WTC11 (cell line): ENCODE measurements at regions not wholly inside any gene's neighbourhood (a gene's known extent, or its start where the extent isn't known, plus 50 kb on each side); places are given as distances from the start of the nearest gene placed in this dataset.
A peak's percentile ranks its signal among the peaks of the same experiment; 100 is the strongest.

Experiments
- ATAC-seq: fragments of 200-7000 bp; cut with Tn5 transposase; 2 replicates; pipeline ENCODE4 v1.10.0; 2021; ENCODE audit warnings: mild to moderate bottlenecking, moderate library complexity
- CTCF ChIA-PET: fragments of 300-600 bp; sonication (Branson Sonifier 250); formaldehyde crosslinking; loops from one replicate; lab custom pipeline; 2021; ENCODE audit warnings: antibody characterized with exemption; lab: Charles Lee
- POLR2A ChIA-PET: fragments of 350-600 bp; sonication (Branson Sonifier 250); formaldehyde crosslinking; loops from one replicate; lab custom pipeline; 2021; ENCODE audit warnings: antibody characterized with exemption; lab: Charles Lee
- DNase-seq: peaks from one replicate; pipeline ENCODE4 v3.0.0; 2021; ENCODE audit warnings: low spot score
- H3K27ac Mint-ChIP-seq: 2 replicates; pipeline ENCODE4 v1.8.0; 2021; ENCODE audit warnings: mixed read lengths
- H3K27me3 Mint-ChIP-seq: 2 replicates; pipeline ENCODE4 v1.8.0; 2021; ENCODE audit warnings: low read depth, mild to moderate bottlenecking, moderate library complexity, mixed read lengths
- H3K36me3 Mint-ChIP-seq: 2 replicates; pipeline ENCODE4 v1.8.0; 2021; ENCODE audit warnings: mixed read lengths
- H3K4me1 Mint-ChIP-seq: 2 replicates; pipeline ENCODE4 v1.8.0; 2022; ENCODE audit warnings: mixed read lengths
- H3K4me3 Mint-ChIP-seq: 2 replicates; pipeline ENCODE4 v1.8.0; 2021; ENCODE audit warnings: mild to moderate bottlenecking, moderate library complexity, mixed read lengths
- H3K9me3 Mint-ChIP-seq: 2 replicates; pipeline ENCODE4 v1.8.0; 2021; ENCODE audit warnings: mixed read lengths
- ATF3 ChIP-seq: sonication (generic); formaldehyde crosslinking; conservative IDR thresholded peaks from 2 replicates; pipeline ENCODE4 v1.8.1; 2022; ENCODE audit warnings: mild to moderate bottlenecking, missing genetic modification reagents
- CDX4 ChIP-seq: fragments of 250-450 bp; sonication (Bioruptor Pico); IDR thresholded peaks from 2 replicates; pipeline ENCODE4 v1.9.0; 2021; ENCODE audit warnings: moderate library complexity, mild to moderate bottlenecking, inconsistent platforms, borderline replicate concordance
- CREB1 ChIP-seq: sonication (generic); formaldehyde crosslinking; IDR thresholded peaks from 2 replicates; pipeline ENCODE4 v1.8.0; 2023; ENCODE audit warnings: mild to moderate bottlenecking, missing genetic modification reagents
- GRHL2 ChIP-seq: fragments of 250-450 bp; sonication (Bioruptor Pico); IDR thresholded peaks from 2 replicates; pipeline ENCODE4 v1.8.0; 2022; ENCODE audit warnings: mild to moderate bottlenecking, moderate library complexity; ENCODE audit not compliant: insufficient replicate concordance, severe bottlenecking
- GTF2I ChIP-seq: fragments of 250-450 bp; sonication (Bioruptor Pico); conservative IDR thresholded peaks from 2 replicates; pipeline ENCODE4 v1.4.0; 2021; ENCODE audit warnings: mild to moderate bottlenecking
- IRF2 ChIP-seq: sonication (generic); formaldehyde crosslinking; IDR thresholded peaks from 2 replicates; pipeline ENCODE4 v1.8.0; 2022; ENCODE audit warnings: low read depth, missing genetic modification reagents, borderline replicate concordance
- KAT7 ChIP-seq: sonication (generic); formaldehyde crosslinking; IDR thresholded peaks from 2 replicates; pipeline ENCODE4 v1.8.1; 2023; ENCODE audit warnings: missing genetic modification reagents, mild to moderate bottlenecking, borderline replicate concordance
- MAX ChIP-seq: sonication (generic); formaldehyde crosslinking; IDR thresholded peaks from 2 replicates; pipeline ENCODE4 v1.8.0; 2022; ENCODE audit warnings: mild to moderate bottlenecking, missing genetic modification reagents
- NFATC4 ChIP-seq: fragments of 250-450 bp; sonication (Bioruptor Pico); IDR thresholded peaks from 2 replicates; pipeline ENCODE4 v1.9.0; 2021; ENCODE audit warnings: mild to moderate bottlenecking
- NFE2L1 ChIP-seq: sonication (generic); formaldehyde crosslinking; IDR thresholded peaks from 2 replicates; pipeline ENCODE4 v1.8.1; 2023; ENCODE audit warnings: missing genetic modification reagents
- NFYB ChIP-seq: sonication (generic); formaldehyde crosslinking; conservative IDR thresholded peaks from 2 replicates; pipeline ENCODE4 v1.8.0; 2022; ENCODE audit warnings: low read depth, missing genetic modification reagents
- PRRX2 ChIP-seq: fragments of 250-450 bp; sonication (Bioruptor Pico); IDR thresholded peaks from 2 replicates; pipeline ENCODE4 v1.8.0; 2021; ENCODE audit warnings: mild to moderate bottlenecking
- SMAD4 ChIP-seq: sonication (generic); formaldehyde crosslinking; IDR thresholded peaks from 2 replicates; pipeline ENCODE4 v1.8.0; 2022; ENCODE audit warnings: mild to moderate bottlenecking, missing genetic modification reagents
- STAT6 ChIP-seq: sonication (generic); formaldehyde crosslinking; conservative IDR thresholded peaks from 2 replicates; pipeline ENCODE4 v1.8.1; 2023; ENCODE audit warnings: mild to moderate bottlenecking, low read depth, missing genetic modification reagents, moderate library complexity
- ZMAT4 ChIP-seq: fragments of 250-450 bp; sonication (Bioruptor Pico); IDR thresholded peaks from 2 replicates; pipeline ENCODE4 v1.9.0; 2021; ENCODE audit warnings: mild to moderate bottlenecking
- ZNF232 ChIP-seq: sonication (generic); formaldehyde crosslinking; IDR thresholded peaks from 2 replicates; pipeline ENCODE4 v1.8.0; 2022; ENCODE audit warnings: mild to moderate bottlenecking, missing genetic modification reagents
- ZNF396 ChIP-seq: fragments of 250-450 bp; sonication (Bioruptor Pico); IDR thresholded peaks from 2 replicates; pipeline ENCODE4 v1.8.0; 2021; ENCODE audit warnings: mild to moderate bottlenecking, moderate library complexity, borderline replicate concordance
- ZNF532 ChIP-seq: fragments of 250-450 bp; sonication (Bioruptor Pico); IDR thresholded peaks from 2 replicates; pipeline ENCODE4 v1.9.0; 2021; ENCODE audit warnings: mild to moderate bottlenecking, borderline replicate concordance
- TF ChIP-seq, protein P1 (sequence below): fragments of 200-600 bp; IDR thresholded peaks from 2 replicates; pipeline ENCODE4 v1.8.0; 2022; ENCODE audit warnings: antibody characterized with exemption
- TF ChIP-seq, protein P2 (sequence below): fragments of 250-450 bp; sonication (Bioruptor Pico); conservative IDR thresholded peaks from 2 replicates; pipeline ENCODE4 v1.9.0; 2021; ENCODE audit warnings: mild to moderate bottlenecking

DNA sequence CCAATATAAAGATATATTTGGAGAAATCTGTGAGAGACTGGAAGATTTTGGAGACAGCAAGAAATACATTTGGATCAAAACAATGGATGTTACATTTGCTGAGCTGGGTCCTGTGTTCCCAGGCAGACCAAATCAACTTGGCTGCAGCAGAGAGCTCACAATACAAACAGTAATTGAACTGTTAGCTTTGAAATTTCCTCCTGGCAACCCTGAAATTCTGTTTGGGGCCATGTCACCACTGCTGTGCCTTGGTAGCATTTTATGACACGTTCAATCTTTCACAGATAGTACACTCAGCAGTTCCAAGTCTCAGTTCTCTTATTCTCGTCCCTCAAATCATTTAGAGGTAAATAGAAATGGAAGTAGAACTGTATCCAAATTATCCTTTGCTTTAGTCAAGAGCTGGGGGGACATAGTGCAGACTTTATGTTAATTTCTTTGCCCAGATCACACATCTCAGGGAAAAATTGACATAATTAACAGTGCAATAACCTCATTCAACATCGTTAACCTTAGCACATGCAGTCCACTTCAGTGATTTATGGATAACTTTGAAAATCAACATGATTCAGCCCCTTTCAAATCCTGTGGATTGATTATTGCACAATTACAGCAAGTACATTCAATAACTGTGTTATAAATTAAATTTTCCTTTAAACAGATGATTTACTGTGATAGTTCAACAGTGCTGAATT, 277.4 kb upstream of the MC4R start (continued):
- TF ChIP-seq ZNF532 (CRISPR knock-in tag) = no peak
- TF ChIP-seq GRHL2 (CRISPR knock-in tag) = no peak
- no peak for TF ChIP-seq GTF2I (CRISPR knock-in tag)
- TF ChIP-seq, protein P1, sequence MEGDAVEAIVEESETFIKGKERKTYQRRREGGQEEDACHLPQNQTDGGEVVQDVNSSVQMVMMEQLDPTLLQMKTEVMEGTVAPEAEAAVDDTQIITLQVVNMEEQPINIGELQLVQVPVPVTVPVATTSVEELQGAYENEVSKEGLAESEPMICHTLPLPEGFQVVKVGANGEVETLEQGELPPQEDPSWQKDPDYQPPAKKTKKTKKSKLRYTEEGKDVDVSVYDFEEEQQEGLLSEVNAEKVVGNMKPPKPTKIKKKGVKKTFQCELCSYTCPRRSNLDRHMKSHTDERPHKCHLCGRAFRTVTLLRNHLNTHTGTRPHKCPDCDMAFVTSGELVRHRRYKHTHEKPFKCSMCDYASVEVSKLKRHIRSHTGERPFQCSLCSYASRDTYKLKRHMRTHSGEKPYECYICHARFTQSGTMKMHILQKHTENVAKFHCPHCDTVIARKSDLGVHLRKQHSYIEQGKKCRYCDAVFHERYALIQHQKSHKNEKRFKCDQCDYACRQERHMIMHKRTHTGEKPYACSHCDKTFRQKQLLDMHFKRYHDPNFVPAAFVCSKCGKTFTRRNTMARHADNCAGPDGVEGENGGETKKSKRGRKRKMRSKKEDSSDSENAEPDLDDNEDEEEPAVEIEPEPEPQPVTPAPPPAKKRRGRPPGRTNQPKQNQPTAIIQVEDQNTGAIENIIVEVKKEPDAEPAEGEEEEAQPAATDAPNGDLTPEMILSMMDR = no peak
- no peak for TF ChIP-seq NFYB (CRISPR knock-in tag)
- no peak for TF ChIP-seq ATF3 (CRISPR knock-in tag)
- TF ChIP-seq KAT7 (CRISPR knock-in tag) = no peak
- TF ChIP-seq NFATC4 (CRISPR knock-in tag) = no peak
- TF ChIP-seq CREB1 (CRISPR knock-in tag) = no peak

DNA sequence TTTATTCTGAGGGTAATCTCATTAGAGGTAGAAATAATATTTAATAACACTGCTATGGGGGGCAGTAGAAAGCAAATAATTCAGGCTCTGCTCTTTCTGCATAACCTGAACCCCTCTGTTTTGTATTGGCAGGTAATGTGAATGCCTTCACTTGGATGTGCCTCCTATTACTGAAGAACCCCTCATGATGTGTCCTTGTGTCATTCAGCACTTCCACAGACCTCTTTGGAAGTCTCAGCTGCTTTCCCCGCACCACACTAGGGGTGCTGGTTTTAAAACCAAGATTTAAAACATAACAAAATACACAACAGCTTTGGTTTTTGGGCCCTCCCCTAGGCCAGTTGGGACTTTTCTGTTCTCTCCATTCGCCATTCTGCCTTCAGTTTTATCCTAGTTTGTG, 281.7 kb upstream of the MC4R start:
- POLR2A ChIA-PET = no interaction called here
- no peaks in the 10 kb centered on the region for H3K27me3 Mint-ChIP-seq
- DNase-seq (no peak), ATAC-seq (peak; percentile 80)
- H3K27ac Mint-ChIP-seq = no peak overlapping the region
- no peaks in the 10 kb centered on the region for H3K36me3 Mint-ChIP-seq
- no peaks in the 10 kb centered on the region for H3K9me3 Mint-ChIP-seq
- peaks cover 8% of the 10 kb centered on the region for H3K4me1 Mint-ChIP-seq
- CTCF ChIA-PET = no interaction called here
- H3K4me3 Mint-ChIP-seq = no peak overlapping the region
- TF ChIP-seq MAX = no peak
- TF ChIP-seq CDX4 = no peak
- no peak for TF ChIP-seq ZMAT4 (CRISPR knock-in tag)
- TF ChIP-seq, protein P2, sequence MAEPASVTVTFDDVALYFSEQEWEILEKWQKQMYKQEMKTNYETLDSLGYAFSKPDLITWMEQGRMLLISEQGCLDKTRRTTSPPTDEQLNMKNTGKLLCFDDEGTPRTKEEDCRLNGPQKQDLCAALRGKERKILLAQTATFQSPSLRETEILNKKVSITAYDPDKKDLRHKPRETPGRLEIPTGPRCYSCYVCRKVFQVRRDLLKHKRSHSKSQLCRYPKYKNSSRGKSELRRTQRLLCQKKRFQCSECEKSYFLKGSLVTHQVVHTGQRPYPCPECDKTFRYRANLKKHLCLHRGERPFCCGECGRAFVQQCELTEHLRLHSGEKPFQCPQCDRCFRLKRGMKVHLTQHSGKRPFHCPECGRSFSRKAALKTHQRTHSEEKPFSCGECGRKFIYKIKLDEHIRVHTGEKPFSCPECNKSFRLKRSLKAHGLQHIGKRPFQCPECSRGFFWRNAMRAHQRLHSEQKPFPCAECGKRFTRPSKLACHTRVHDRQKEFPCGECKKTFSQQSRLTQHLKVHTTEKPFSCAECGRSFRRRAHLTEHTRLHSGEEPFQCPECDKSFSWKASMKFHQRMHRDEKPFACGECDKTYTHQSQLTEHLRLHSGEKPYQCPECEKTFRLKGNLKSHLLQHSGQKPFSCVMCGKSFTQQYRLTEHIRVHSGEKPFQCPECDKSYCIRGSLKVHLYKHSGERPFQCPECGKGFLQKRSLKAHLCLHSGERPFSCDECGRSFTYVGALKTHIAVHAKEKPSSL (CRISPR knock-in tag) = no peak
- no peak for TF ChIP-seq PRRX2
- no peak for TF ChIP-seq ZNF396 (CRISPR knock-in tag)
- no peak for TF ChIP-seq STAT6 (CRISPR knock-in tag)
- no peak for TF ChIP-seq ZNF232 (CRISPR knock-in tag)
- TF ChIP-seq NFE2L1 (CRISPR knock-in tag) = no peak
- no peak for TF ChIP-seq IRF2 (CRISPR knock-in tag)
- TF ChIP-seq SMAD4 (CRISPR knock-in tag) = no peak
